Retinal pigment epithelial cell (primary cell): ENCODE measurements at regions not wholly inside any gene's neighbourhood (a gene's known extent, or its start where the extent isn't known, plus 50 kb on each side); places are given as distances from the start of the nearest gene placed in this dataset.
"Not testable (repeated sequence)": the region's sequence is repeated elsewhere in the genome, so short reads cannot be mapped to it uniquely, and the experiment has no call there.

Experiments
- DNase-seq: peaks from one replicate; pipeline ENCODE4 v3.0.0-alpha.2; 2010; ENCODE audit warnings: low read depth
- H3K4me3 ChIP-seq: 2 replicates; pipeline ENCODE4 v1.5.1; 2011; ENCODE audit warnings: mild to moderate bottlenecking, low read length, control low read depth, moderate library complexity
- TF ChIP-seq, protein P1 (sequence below): conservative IDR thresholded peaks from 2 replicates; pipeline ENCODE4 v1.5.1; 2011; ENCODE audit warnings: low read depth, low read length, control low read depth, inconsistent platforms

DNA sequence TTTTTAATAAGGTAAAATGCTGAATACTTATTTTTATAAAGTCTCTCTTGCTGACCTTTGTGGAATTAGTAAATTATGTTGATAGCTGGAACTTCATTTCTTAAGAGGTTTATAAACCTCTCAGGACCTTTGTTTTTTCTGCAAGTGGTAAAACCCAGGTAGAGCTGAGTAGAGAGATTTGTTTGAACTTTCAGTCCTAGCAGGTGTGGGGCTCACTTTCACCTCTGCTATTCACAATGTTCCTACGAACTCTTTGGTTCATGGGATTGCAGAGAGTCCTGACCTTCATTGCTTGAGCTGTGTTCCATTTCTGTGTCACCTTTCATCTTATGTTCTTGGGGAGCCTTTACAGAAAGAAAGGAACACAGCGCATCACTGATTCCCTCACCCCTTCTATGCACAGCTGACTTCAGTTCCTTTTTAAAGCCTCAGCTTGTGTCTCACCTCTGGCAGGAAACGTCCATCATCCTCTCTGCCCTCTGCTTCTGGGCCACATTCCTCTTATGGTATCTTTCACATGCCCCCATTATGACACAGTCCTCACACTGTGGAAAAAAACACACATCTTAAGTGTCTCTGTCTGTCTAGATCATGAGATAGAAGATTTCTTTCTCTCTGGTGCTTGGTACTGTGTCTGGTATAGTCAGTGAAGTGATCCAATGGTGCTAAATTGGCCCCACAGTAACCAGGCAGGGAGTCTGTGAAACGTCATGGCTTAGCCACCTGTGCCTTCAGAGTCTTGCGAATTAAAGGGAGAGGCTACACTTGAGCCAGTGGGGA is 262.5 kb upstream of the B3GALT2 start:
- DNase-seq = no peak
- H3K4me3 ChIP-seq = no peak overlapping the region
- TF ChIP-seq, protein P1, sequence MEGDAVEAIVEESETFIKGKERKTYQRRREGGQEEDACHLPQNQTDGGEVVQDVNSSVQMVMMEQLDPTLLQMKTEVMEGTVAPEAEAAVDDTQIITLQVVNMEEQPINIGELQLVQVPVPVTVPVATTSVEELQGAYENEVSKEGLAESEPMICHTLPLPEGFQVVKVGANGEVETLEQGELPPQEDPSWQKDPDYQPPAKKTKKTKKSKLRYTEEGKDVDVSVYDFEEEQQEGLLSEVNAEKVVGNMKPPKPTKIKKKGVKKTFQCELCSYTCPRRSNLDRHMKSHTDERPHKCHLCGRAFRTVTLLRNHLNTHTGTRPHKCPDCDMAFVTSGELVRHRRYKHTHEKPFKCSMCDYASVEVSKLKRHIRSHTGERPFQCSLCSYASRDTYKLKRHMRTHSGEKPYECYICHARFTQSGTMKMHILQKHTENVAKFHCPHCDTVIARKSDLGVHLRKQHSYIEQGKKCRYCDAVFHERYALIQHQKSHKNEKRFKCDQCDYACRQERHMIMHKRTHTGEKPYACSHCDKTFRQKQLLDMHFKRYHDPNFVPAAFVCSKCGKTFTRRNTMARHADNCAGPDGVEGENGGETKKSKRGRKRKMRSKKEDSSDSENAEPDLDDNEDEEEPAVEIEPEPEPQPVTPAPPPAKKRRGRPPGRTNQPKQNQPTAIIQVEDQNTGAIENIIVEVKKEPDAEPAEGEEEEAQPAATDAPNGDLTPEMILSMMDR = no peak

DNA sequence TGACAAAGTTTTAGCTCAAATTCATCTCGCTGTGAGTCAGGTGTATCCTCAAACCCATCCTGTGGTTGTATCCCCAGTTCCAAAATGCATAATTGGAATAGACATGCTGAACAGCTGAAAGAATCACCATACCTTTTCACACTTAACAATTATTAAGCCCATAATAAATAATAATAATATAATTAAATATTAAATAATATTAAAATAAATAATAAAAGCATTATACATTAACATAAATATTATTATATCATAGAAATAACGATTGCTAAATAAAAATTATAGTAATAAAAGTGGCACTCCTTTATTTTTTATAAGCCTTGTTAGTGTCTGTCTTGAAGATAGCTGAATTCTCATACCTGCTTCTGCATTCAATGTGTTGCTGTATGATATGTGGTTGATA is 257.5 kb upstream of the B3GALT2 start:
- no peak for DNase-seq
- TF ChIP-seq, protein P1 = no peak
- no peak overlapping the region for H3K4me3 ChIP-seq

DNA sequence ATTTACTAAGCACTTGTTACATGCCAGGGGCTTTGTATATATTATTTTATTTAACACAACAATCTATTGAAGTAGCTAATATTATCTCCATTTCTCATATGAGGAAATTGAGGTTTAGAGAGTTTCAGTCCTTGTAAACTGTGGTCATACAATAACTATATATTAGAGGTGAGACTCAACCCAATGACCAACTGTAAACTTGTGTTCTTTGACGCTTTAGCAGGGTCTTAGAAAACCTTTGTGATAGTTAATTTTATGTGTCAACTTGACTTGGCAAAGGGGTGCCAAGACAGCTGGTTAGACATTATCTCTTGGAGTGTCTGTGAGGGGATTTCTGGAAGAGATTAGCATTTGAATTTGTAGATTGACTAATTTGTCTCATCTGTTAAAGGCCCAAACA is 252.4 kb upstream of the B3GALT2 start:
- DNase-seq = no peak
- H3K4me3 ChIP-seq = no peak overlapping the region
- TF ChIP-seq, protein P1 = no peak

DNA sequence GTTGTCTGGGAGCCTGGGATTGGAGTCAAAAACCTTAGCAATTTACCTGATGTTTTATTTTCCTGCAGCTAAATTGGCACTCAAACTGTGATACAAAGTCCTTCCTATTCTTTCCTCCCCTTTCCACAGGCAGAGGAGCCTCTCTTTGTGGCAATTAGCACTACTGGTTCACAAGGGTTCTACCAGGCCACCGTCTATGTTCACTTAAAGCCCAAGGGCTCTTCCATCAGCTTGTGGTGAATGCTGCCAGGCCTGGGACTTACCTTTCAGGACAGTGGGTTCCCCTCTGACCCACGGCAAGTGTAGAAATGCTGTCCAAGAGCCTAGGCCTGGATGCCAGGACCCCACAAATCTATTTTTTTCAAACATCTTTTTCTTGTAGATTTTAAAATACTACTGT is 251.9 kb upstream of the B3GALT2 start:
- TF ChIP-seq, protein P1 = no peak
- H3K4me3 ChIP-seq = no peak overlapping the region
- no peak for DNase-seq

- TF ChIP-seq, protein P1 = no peak
- DNase-seq = no peak
- H3K4me3 ChIP-seq = no peak overlapping the region
Observed at GRCh38 chr1:193437785-193438184, 251.4 kb upstream of the B3GALT2 start.

DNA sequence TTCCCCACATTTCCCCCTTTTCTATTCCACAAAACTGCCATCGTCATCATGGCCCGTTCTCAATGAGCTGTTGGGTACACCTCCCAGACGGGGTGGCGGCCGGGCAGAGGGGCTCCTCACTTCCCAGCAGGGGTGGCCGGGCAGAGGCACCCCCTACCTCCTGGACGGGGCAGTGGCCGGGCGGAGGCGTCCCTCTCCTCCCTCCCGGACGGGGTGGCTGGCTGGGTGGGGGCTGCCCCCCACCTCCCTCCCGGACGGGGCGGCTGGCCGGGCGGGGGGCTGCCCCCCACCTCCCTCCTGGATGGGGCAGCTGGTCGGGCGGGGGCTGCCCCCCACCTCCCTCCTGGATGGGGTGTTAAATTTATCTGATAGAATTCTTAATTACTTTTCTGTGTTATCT is 250.9 kb upstream of the B3GALT2 start:
- H3K4me3 ChIP-seq, DNase-seq: not testable (repeated sequence)

DNA sequence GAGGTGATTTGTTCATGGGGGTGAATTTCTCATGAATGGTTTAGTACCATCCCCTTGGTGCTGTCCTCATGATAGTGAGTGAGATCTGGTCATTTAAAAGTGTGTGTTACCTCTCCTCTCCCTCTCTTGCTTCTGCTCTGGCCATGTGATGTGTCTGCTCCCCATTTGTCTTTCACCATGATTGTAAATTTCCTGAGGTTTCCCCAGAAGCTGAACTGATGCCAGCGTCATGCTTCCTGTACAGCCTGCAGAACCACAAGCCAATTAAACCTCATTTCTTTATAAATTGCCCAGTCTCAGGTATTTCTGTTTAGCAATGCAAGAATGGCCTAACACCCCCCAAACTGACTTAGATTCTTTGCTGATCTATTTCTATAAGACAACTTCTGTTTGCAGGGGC is 249.4 kb upstream of the B3GALT2 start:
- no peak overlapping the region for H3K4me3 ChIP-seq
- TF ChIP-seq, protein P1 = no peak
- DNase-seq = no peak
